GM23338 (cell line): ENCODE measurements at regions not wholly inside any gene's neighbourhood (a gene's known extent, or its start where the extent isn't known, plus 50 kb on each side); places are given as distances from the start of the nearest gene placed in this dataset.

ENCODE experiments used
- CREB1 ChIP-seq: fragments of 250-450 bp; sonication (Bioruptor Pico); IDR thresholded peaks from 2 replicates; pipeline ENCODE4 v1.5.0; 2020; ENCODE audit warnings: low read depth, mild to moderate bottlenecking, moderate library complexity
- CTCF ChIP-seq, 2 experiments: fragments of 200-600 bp in 1 of 2; sonication (generic) in 1 of 2; conservative IDR thresholded peaks; 2 replicates each; pipeline versions ENCODE4 v1.5.1 to v1.6.1; 2016 to 2017; ENCODE audit warnings: antibody characterized with exemption in 2 of 2, low read depth in 2 of 2, mild to moderate bottlenecking in 2 of 2, moderate library complexity in 1 of 2
- ETS1 ChIP-seq: IDR thresholded peaks from 2 replicates; pipeline ENCODE4 v1.6.1; 2016; ENCODE audit warnings: antibody characterized with exemption
- EZH2 ChIP-seq: fragments of 200-600 bp; sonication (generic); IDR thresholded peaks from one replicate; pipeline ENCODE4 v1.8.0; 2017; ENCODE audit warnings: antibody characterized with exemption, mild to moderate bottlenecking, low read depth; ENCODE audit not compliant: unreplicated experiment
- EZH2phosphoT487 ChIP-seq: fragments of 200-600 bp; sonication (generic); IDR thresholded peaks from one replicate; pipeline ENCODE4 v1.8.1; 2018; ENCODE audit warnings: antibody characterized with exemption; ENCODE audit not compliant: unreplicated experiment
- JUNB ChIP-seq: IDR thresholded peaks from one replicate; pipeline ENCODE4 v1.6.1; 2016; ENCODE audit warnings: antibody characterized with exemption; ENCODE audit not compliant: unreplicated experiment
- NANOG ChIP-seq: IDR thresholded peaks from 2 replicates; pipeline ENCODE4 v1.6.1; 2016; ENCODE audit warnings: antibody characterized with exemption, borderline replicate concordance
- POLR2AphosphoS5 ChIP-seq: IDR thresholded peaks from 2 replicates; pipeline ENCODE4 v1.6.1; 2016; ENCODE audit warnings: antibody characterized with exemption, low read depth
- REST ChIP-seq: IDR thresholded peaks from one replicate; pipeline ENCODE4 v1.6.1; 2018; ENCODE audit warnings: antibody characterized with exemption; ENCODE audit not compliant: unreplicated experiment
- STAT1 ChIP-seq: IDR thresholded peaks from one replicate; pipeline ENCODE4 v1.6.1; 2016; ENCODE audit warnings: antibody characterized with exemption; ENCODE audit not compliant: unreplicated experiment
- ZNF114 ChIP-seq: fragments of 250-450 bp; sonication (Bioruptor Pico); IDR thresholded peaks from 2 replicates; pipeline ENCODE4 v1.5.0; 2020; ENCODE audit warnings: mild to moderate bottlenecking, moderate library complexity
- ZNF331 ChIP-seq: fragments of 250-450 bp; sonication (Bioruptor Pico); IDR thresholded peaks from 2 replicates; pipeline ENCODE4 v1.5.0; 2020; ENCODE audit warnings: low read depth, mild to moderate bottlenecking, moderate library complexity
- TF ChIP-seq, protein P1 (sequence below): fragments of 250-450 bp; sonication (Bioruptor Pico); IDR thresholded peaks from 2 replicates; pipeline ENCODE4 v1.5.0; 2020; ENCODE audit warnings: mild to moderate bottlenecking, moderate library complexity

GRCh38 chr2:172323861-172324597, 103.4 kb upstream of the ITGA6 start:
- no peak for TF ChIP-seq CTCF (conservative IDR thresholded peaks at IDR 0.05; ENCODE audit: low read depth in 2 of 2)
- no peak for TF ChIP-seq POLR2AphosphoS5
- TF ChIP-seq EZH2, result no peak
- no peak for TF ChIP-seq REST
- no peak for TF ChIP-seq JUNB
- TF ChIP-seq EZH2phosphoT487, result no peak
- no peak for TF ChIP-seq CREB1
- TF ChIP-seq STAT1, result no peak
- no peak for TF ChIP-seq ZNF114 (CRISPR knock-in tag)
- no peak for TF ChIP-seq ETS1
- TF ChIP-seq, protein P1, sequence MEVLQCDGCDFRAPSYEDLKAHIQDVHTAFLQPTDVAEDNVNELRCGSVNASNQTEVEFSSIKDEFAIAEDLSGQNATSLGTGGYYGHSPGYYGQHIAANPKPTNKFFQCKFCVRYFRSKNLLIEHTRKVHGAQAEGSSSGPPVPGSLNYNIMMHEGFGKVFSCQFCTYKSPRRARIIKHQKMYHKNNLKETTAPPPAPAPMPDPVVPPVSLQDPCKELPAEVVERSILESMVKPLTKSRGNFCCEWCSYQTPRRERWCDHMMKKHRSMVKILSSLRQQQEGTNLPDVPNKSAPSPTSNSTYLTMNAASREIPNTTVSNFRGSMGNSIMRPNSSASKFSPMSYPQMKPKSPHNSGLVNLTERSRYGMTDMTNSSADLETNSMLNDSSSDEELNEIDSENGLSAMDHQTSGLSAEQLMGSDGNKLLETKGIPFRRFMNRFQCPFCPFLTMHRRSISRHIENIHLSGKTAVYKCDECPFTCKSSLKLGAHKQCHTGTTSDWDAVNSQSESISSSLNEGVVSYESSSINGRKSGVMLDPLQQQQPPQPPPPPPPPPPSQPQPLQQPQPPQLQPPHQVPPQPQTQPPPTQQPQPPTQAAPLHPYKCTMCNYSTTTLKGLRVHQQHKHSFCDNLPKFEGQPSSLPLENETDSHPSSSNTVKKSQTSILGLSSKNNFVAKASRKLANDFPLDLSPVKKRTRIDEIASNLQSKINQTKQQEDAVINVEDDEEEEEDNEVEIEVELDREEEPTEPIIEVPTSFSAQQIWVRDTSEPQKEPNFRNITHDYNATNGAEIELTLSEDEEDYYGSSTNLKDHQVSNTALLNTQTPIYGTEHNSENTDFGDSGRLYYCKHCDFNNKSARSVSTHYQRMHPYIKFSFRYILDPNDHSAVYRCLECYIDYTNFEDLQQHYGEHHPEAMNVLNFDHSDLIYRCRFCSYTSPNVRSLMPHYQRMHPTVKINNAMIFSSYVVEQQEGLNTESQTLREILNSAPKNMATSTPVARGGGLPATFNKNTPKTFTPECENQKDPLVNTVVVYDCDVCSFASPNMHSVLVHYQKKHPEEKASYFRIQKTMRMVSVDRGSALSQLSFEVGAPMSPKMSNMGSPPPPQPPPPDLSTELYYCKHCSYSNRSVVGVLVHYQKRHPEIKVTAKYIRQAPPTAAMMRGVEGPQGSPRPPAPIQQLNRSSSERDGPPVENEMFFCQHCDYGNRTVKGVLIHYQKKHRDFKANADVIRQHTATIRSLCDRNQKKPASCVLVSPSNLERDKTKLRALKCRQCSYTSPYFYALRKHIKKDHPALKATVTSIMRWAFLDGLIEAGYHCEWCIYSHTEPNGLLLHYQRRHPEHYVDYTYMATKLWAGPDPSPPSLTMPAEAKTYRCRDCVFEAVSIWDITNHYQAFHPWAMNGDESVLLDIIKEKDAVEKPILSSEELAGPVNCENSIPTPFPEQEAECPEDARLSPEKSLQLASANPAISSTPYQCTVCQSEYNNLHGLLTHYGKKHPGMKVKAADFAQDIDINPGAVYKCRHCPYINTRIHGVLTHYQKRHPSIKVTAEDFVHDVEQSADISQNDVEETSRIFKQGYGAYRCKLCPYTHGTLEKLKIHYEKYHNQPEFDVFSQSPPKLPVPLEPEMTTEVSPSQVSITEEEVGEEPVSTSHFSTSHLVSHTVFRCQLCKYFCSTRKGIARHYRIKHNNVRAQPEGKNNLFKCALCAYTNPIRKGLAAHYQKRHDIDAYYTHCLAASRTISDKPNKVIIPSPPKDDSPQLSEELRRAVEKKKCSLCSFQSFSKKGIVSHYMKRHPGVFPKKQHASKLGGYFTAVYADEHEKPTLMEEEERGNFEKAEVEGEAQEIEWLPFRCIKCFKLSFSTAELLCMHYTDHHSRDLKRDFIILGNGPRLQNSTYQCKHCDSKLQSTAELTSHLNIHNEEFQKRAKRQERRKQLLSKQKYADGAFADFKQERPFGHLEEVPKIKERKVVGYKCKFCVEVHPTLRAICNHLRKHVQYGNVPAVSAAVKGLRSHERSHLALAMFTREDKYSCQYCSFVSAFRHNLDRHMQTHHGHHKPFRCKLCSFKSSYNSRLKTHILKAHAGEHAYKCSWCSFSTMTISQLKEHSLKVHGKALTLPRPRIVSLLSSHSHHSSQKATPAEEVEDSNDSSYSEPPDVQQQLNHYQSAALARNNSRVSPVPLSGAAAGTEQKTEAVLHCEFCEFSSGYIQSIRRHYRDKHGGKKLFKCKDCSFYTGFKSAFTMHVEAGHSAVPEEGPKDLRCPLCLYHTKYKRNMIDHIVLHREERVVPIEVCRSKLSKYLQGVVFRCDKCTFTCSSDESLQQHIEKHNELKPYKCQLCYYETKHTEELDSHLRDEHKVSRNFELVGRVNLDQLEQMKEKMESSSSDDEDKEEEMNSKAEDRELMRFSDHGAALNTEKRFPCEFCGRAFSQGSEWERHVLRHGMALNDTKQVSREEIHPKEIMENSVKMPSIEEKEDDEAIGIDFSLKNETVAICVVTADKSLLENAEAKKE (CRISPR knock-in tag), result no peak
- no peak for TF ChIP-seq ZNF331 (CRISPR knock-in tag)
- no peak for TF ChIP-seq NANOG
